K562 (cell line): ENCODE measurements at regions not wholly inside any gene's neighbourhood (a gene's known extent, or its start where the extent isn't known, plus 50 kb on each side); places are given as distances from the start of the nearest gene placed in this dataset.

Source experiments
- ATAC-seq: fragments of 200-7000 bp; cut with Tn5 transposase; 3 replicates; pipeline ENCODE4 v1.9.1; 2020; ENCODE audit warnings: moderate library complexity
- BruUV-seq: library from RNA; stranded (reverse); fragments of 400-500 nt; replicated peaks from 2 replicates; lab custom pipeline; 2021; lab: Mats Ljungman, UMichigan
- CTCF ChIA-PET: fragments of 300-600 bp; formaldehyde crosslinking; extraction: SDS; loops from one replicate; lab custom pipeline; 2021; ENCODE audit warnings: low intra/inter-chr PET ratio; lab: Yijun Ruan, JAX
- POLR2A ChIA-PET: fragments of 300-600, 350-650 bp; sonication (Branson Sonifier 250); formaldehyde crosslinking; extraction: SDS; loops from one replicate; lab custom pipeline; 2021; ENCODE audit warnings: antibody characterized with exemption, inconsistent platforms; lab: Yijun Ruan, JAX
- DNase-seq, 4 experiments: peaks; one replicate each; pipeline versions ENCODE4 v3.0.0 to v3.0.0-alpha.2; 2011 to 2018; ENCODE audit warnings: low spot score in 3 of 4, mixed read lengths in 3 of 4; ENCODE audit errors: extremely low read depth in 1 of 4
- FAIRE-seq: peaks from 2 replicates; lab custom pipeline; 2011; peaks lifted over from hg19 to GRCh38; lab: Jason Lieb, UNC
- H2AFZ ChIP-seq: 2 replicates; pipeline ENCODE4 v1.6.0; 2011; ENCODE audit warnings: low read depth, low read length, control low read depth, inconsistent platforms
- H3K27ac ChIP-seq: fragments of 200-600 bp; 3 replicates; pipeline ENCODE4 v1.8.0; 2011; ENCODE audit warnings: low read depth, mild to moderate bottlenecking, control low read depth, inconsistent platforms, low read length, moderate library complexity, mixed read lengths; ENCODE audit errors: extremely low read depth
- H3K27me3 ChIP-seq, 2 experiments: fragments of 300-600 bp in 1 of 2; 2 replicates in 1 of 2; 3 replicates in 1 of 2; pipeline versions ENCODE4 v1.6.0 to v1.8.0; 2011; ENCODE audit warnings: inconsistent platforms in 2 of 2, low read length in 2 of 2, mild to moderate bottlenecking in 1 of 2, mixed read lengths in 1 of 2, moderate library complexity in 1 of 2; ENCODE audit not compliant: control insufficient read depth in 2 of 2, insufficient read depth in 2 of 2
- H3K36me3 ChIP-seq: fragments of 300-600 bp; 3 replicates; pipeline ENCODE4 v1.8.0; 2011; ENCODE audit warnings: mild to moderate bottlenecking, low read length, inconsistent platforms; ENCODE audit not compliant: control insufficient read depth, insufficient read depth
- H3K4me1 ChIP-seq, 2 experiments: fragments of 200-600 bp in 1 of 2; replicated peaks in 1 of 2; 2 replicates in 1 of 2; 3 replicates in 1 of 2; pipeline versions ENCODE4 v1.5.1 to v1.8.0; 2011; ENCODE audit warnings: inconsistent platforms in 2 of 2, low read length in 2 of 2, mild to moderate bottlenecking in 1 of 2, mixed read lengths in 1 of 2, moderate library complexity in 1 of 2; ENCODE audit not compliant: control insufficient read depth in 2 of 2, insufficient read depth in 2 of 2
- H3K4me2 ChIP-seq: 2 replicates; pipeline ENCODE4 v1.6.1; 2011; ENCODE audit warnings: low read length, control low read depth, inconsistent platforms, mixed read lengths; ENCODE audit not compliant: insufficient read depth
- H3K4me3 ChIP-seq: fragments of 200-600 bp; sonication (generic), shearing (Covaris generic); 2 replicates; pipeline ENCODE4 v1.5.1; 2016; ENCODE audit warnings: control low read depth, inconsistent platforms
- H3K79me2 ChIP-seq: fragments of 200-600 bp; 3 replicates; pipeline ENCODE4 v1.8.0; 2011; ENCODE audit warnings: low read length, inconsistent platforms; ENCODE audit not compliant: control insufficient read depth, insufficient read depth
- H3K9ac ChIP-seq, 2 experiments: 2 replicates each; pipeline versions ENCODE4 v1.6.0 to v1.6.1; 2011; ENCODE audit warnings: low read depth in 2 of 2, low read length in 2 of 2, control low read depth in 1 of 2, inconsistent platforms in 1 of 2, mild to moderate bottlenecking in 1 of 2, mixed read lengths in 1 of 2; ENCODE audit not compliant: insufficient read depth in 1 of 2
- H3K9me1 ChIP-seq: one replicate; pipeline ENCODE4 v1.6.0; 2011; ENCODE audit warnings: inconsistent platforms, mild to moderate bottlenecking, low read length, moderate library complexity; ENCODE audit not compliant: control insufficient read depth, insufficient read depth
- H3K9me3 ChIP-seq: replicated peaks from 2 replicates; pipeline ENCODE4 v1.5.1; 2011; ENCODE audit warnings: low read depth, low read length, inconsistent platforms; ENCODE audit not compliant: control insufficient read depth, insufficient read depth
- H4K20me1 ChIP-seq: replicated peaks from 2 replicates; pipeline ENCODE4 v1.6.1; 2011; ENCODE audit warnings: low read length, inconsistent platforms, mixed read lengths; ENCODE audit not compliant: control insufficient read depth, insufficient read depth
- DEAF1 ChIP-seq: fragments of 450-650 bp; formaldehyde crosslinking; IDR thresholded peaks from 2 replicates; pipeline ENCODE4 v1.4.0; 2020; ENCODE audit warnings: mild to moderate bottlenecking, moderate library complexity
- NCOR1 ChIP-seq: fragments of 450-650 bp; IDR thresholded peaks from 2 replicates; pipeline ENCODE4 v1.6.1; 2016; ENCODE audit warnings: mild to moderate bottlenecking, moderate library complexity
- RAD21 ChIP-seq, 2 experiments: fragments of 250-450 bp in 1 of 2; fragments of 450-650 bp in 1 of 2; sonication (Bioruptor Pico) in 1 of 2; formaldehyde crosslinking in 1 of 2; IDR thresholded peaks in 1 of 2; conservative IDR thresholded peaks in 1 of 2; 2 replicates each; pipeline versions ENCODE4 v1.4.0 to v1.8.0; 2020 to 2022; ENCODE audit warnings: mild to moderate bottlenecking in 2 of 2, moderate library complexity in 1 of 2
- ZNF408 ChIP-seq: fragments of 250-450 bp; sonication (Bioruptor Pico); IDR thresholded peaks from 2 replicates; pipeline ENCODE4 v1.4.0; 2020; ENCODE audit warnings: low read depth, mild to moderate bottlenecking, moderate library complexity
- WGBS: fragments of 100-300 bp; shearing (Covaris generic); methylation state at CpG from one replicate; pipeline ENCODE4 v1.1.6; 2016; ENCODE audit warnings: low coverage, mixed read lengths; ENCODE audit not compliant: insufficient coverage; ENCODE audit errors: missing lambda C conversion rate; 5-methylcytosine and 5-hydroxymethylcytosine counted together
- in situ Hi-C: fragments of 300-500 bp; cut with MboI; formaldehyde crosslinking; loops from 4 replicates; pipeline ENCODE4 v1.15.0; 2018; ENCODE audit warnings: inconsistent platforms, mixed read lengths
- intact Hi-C: fragments of 100-400 bp; cut with micrococcal nuclease; formaldehyde crosslinking; loops from 2 replicates; pipeline ENCODE4 v1.14.2; 2022
- TF ChIP-seq, protein P1 (sequence below), 3 experiments: IDR thresholded peaks in 2 of 3; conservative IDR thresholded peaks in 1 of 3; 2 replicates each; pipeline ENCODE4 v1.5.1; 2011 to 2012; ENCODE audit warnings: low read length in 3 of 3, mild to moderate bottlenecking in 3 of 3, control low read depth in 2 of 3, improper control_type of control experiment in 1 of 3, inconsistent platforms in 1 of 3, low read depth in 1 of 3, mixed read lengths in 1 of 3, moderate library complexity in 1 of 3; ENCODE audit not compliant: insufficient read depth in 2 of 3

- H3K36me3 ChIP-seq = no peaks in the 10 kb centered on the region
- no TSS peak for BruUV-seq
- H3K4me1 ChIP-seq = no peaks in the 10 kb centered on the region
- TF ChIP-seq DEAF1 (CRISPR knock-in tag) = peak; percentile 24; the same call in 1 of the 2 replicates
- no peak for TF ChIP-seq ZNF408 (CRISPR knock-in tag)
- TF ChIP-seq RAD21 (CRISPR knock-in tag; conservative IDR thresholded peaks at IDR 0.05 in 1 of 2, IDR thresholded peaks at IDR 0.05 in 1 of 2) = peak; percentile 69 to 72
- no peak for TF ChIP-seq NCOR1
- TF ChIP-seq, protein P1, sequence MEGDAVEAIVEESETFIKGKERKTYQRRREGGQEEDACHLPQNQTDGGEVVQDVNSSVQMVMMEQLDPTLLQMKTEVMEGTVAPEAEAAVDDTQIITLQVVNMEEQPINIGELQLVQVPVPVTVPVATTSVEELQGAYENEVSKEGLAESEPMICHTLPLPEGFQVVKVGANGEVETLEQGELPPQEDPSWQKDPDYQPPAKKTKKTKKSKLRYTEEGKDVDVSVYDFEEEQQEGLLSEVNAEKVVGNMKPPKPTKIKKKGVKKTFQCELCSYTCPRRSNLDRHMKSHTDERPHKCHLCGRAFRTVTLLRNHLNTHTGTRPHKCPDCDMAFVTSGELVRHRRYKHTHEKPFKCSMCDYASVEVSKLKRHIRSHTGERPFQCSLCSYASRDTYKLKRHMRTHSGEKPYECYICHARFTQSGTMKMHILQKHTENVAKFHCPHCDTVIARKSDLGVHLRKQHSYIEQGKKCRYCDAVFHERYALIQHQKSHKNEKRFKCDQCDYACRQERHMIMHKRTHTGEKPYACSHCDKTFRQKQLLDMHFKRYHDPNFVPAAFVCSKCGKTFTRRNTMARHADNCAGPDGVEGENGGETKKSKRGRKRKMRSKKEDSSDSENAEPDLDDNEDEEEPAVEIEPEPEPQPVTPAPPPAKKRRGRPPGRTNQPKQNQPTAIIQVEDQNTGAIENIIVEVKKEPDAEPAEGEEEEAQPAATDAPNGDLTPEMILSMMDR (IDR thresholded peaks at IDR 0.05 in 2 of 3, conservative IDR thresholded peaks at IDR 0.05 in 1 of 3; ENCODE audit: insufficient read depth in 2 of 3, low read depth in 1 of 3, low read length in 3 of 3) = peak; percentile 19 to 62 (median 40); a peak in 3 of 6 replicates
- CTCF ChIA-PET = interaction anchor here (3.5 kb wide), 1 partner anchor 228 kb away, joined by 33 read pairs; no protein-coding TSS in a partner anchor
- POLR2A ChIA-PET = interaction anchor here (0.7 kb wide), 1 partner anchor 33 kb away, joined by 3 read pairs; no protein-coding TSS in a partner anchor
- H3K9me1 ChIP-seq = no peaks in the 10 kb centered on the region
- peaks cover 0 to 9% of the 10 kb centered on the region in 2 experiments; a peak in 1 of 5 replicates for H3K27me3 ChIP-seq
- no peaks in the 10 kb centered on the region for H3K79me2 ChIP-seq
- no peak overlapping the region for H3K4me3 ChIP-seq
- H2AFZ ChIP-seq = no peak overlapping the region
- H3K9me3 ChIP-seq = no peaks in the 10 kb centered on the region
- no peak overlapping the region for H3K9ac ChIP-seq
- H3K27ac ChIP-seq = no peak overlapping the region
- no peak overlapping the region for H3K4me2 ChIP-seq
- in situ Hi-C loops = no loop called here
- H4K20me1 ChIP-seq = no peaks in the 10 kb centered on the region
- FAIRE-seq (no peak), DNase-seq (peak; percentile 13 to 41 (median 16)), ATAC-seq (no peak)
- 11% methylated on average over 1 of the region's 1 CpG for WGBS
- intact Hi-C loops = loop anchor here (2.0 kb wide), 2 partner anchors 58 to 228 kb away; no protein-coding TSS in a partner anchor
Measured at GRCh38 chr13:46492946-46493345, 60.0 kb upstream of the LRCH1 start.
